22Rv1 (cell line): ENCODE measurements at regions not wholly inside any gene's neighbourhood (a gene's known extent, or its start where the extent isn't known, plus 50 kb on each side); places are given as distances from the start of the nearest gene placed in this dataset.

Experiments used
- CTCF ChIP-seq: fragments of 450-650 bp; IDR thresholded peaks from 2 replicates; pipeline ENCODE4 v1.5.1; 2017; ENCODE audit warnings: mild to moderate bottlenecking
- ZFX ChIP-seq: fragments of 450-650 bp; IDR thresholded peaks from 2 replicates; pipeline ENCODE4 v1.6.1; 2017; ENCODE audit warnings: antibody characterized with exemption, borderline replicate concordance

GRCh38 chr2:23246992-23247683 is 137.8 kb upstream of the KLHL29 start:
- no peak for TF ChIP-seq CTCF
- TF ChIP-seq ZFX = no peak
